ENCODE measurements at regions not wholly inside any gene's neighbourhood (a gene's known extent, or its start where the extent isn't known, plus 50 kb on each side); places are given as distances from the start of the nearest gene placed in this dataset.

- WGBS, 4 donors, result 59 to 80% (median 71%) methylated on average over 7 of the region's 7 CpGs
- peaks cover 0 to 8% (median 0%) of the 10 kb centered on the region in 12 donors for H3K4me1 ChIP-seq
- H3K9me3 ChIP-seq, result peaks cover 0 to 14% (median 0%) of the 10 kb centered on the region in 12 donors
- ATAC-seq (no peak), DNase-seq (peak in 1 of 5 donors; percentile 21)
- intact Hi-C loops (cut with DNase I), result no loop called here
- H3K36me3 ChIP-seq, result no peaks in the 10 kb centered on the region
- H3K27me3 ChIP-seq, result no peaks in the 10 kb centered on the region
- no peak for TF ChIP-seq POLR2A (IDR thresholded peaks at IDR 0.05)
- TF ChIP-seq, protein P1, sequence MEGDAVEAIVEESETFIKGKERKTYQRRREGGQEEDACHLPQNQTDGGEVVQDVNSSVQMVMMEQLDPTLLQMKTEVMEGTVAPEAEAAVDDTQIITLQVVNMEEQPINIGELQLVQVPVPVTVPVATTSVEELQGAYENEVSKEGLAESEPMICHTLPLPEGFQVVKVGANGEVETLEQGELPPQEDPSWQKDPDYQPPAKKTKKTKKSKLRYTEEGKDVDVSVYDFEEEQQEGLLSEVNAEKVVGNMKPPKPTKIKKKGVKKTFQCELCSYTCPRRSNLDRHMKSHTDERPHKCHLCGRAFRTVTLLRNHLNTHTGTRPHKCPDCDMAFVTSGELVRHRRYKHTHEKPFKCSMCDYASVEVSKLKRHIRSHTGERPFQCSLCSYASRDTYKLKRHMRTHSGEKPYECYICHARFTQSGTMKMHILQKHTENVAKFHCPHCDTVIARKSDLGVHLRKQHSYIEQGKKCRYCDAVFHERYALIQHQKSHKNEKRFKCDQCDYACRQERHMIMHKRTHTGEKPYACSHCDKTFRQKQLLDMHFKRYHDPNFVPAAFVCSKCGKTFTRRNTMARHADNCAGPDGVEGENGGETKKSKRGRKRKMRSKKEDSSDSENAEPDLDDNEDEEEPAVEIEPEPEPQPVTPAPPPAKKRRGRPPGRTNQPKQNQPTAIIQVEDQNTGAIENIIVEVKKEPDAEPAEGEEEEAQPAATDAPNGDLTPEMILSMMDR (IDR thresholded peaks at IDR 0.05), result no peak
- H3K4me3 ChIP-seq, result no peak overlapping the region
- no peak overlapping the region for H3K27ac ChIP-seq
Measured at GRCh38 chr13:107043021-107043956, 475.4 kb upstream of the ARGLU1 start.

- Histone ChIP-seq H3K9me3 (peaks cover 0 to 4% (median 0%) of the 10 kb centered on the region in 12 donors), H3K36me3 (no peaks in the 10 kb centered on the region), H3K27ac (no peak overlapping the region), H3K27me3 (no peaks in the 10 kb centered on the region), H3K4me3 (no peak overlapping the region), H3K4me1 (no peaks in the 10 kb centered on the region)
- DNase-seq (no peak), ATAC-seq (no peak)
- intact Hi-C loops (cut with DNase I), result no loop called here
- TF ChIP-seq, protein P1 (IDR thresholded peaks at IDR 0.05), result no peak
- TF ChIP-seq POLR2A (IDR thresholded peaks at IDR 0.05), result no peak
- 59 to 65% (median 63%) methylated on average over 2 of the region's 2 CpGs for WGBS, 4 donors
Measured at GRCh38 chr13:107035778-107036177, 467.8 kb upstream of the ARGLU1 start.

- WGBS, 4 donors, result 84 to 88% (median 87%) methylated on average over 6 of the region's 6 CpGs
- H3K27me3 ChIP-seq, result no peaks in the 10 kb centered on the region
- ATAC-seq, result no peak
- H3K4me1 ChIP-seq, result no peaks in the 10 kb centered on the region
- H3K4me3 ChIP-seq, result no peak overlapping the region
- H3K27ac ChIP-seq, result no peak overlapping the region
- intact Hi-C loops (cut with DNase I), result no loop called here
- no peaks in the 10 kb centered on the region for H3K36me3 ChIP-seq
- H3K9me3 ChIP-seq, result peaks cover 0 to under 1% (median 0%) of the 10 kb centered on the region in 12 donors
- TF ChIP-seq, protein P1 (IDR thresholded peaks at IDR 0.05), result no peak
- DNase-seq, result no peak
Measured at GRCh38 chr13:107035186-107035585, 467.2 kb upstream of the ARGLU1 start.

- Histone ChIP-seq H3K27ac (no peak overlapping the region), H3K4me1 (no peaks in the 10 kb centered on the region), H3K9me3 (no peaks in the 10 kb centered on the region), H3K36me3 (no peaks in the 10 kb centered on the region), H3K4me3 (no peak overlapping the region), H3K27me3 (no peaks in the 10 kb centered on the region)
- intact Hi-C loops (cut with DNase I), result no loop called here
- DNase-seq (no peak), ATAC-seq (no peak)
- WGBS, 4 donors, result 92 to 95% (median 93%) methylated on average over 17 of the region's 17 CpGs
- TF ChIP-seq, protein P1 (IDR thresholded peaks at IDR 0.05), result no peak
Measured at GRCh38 chr13:107034236-107034872, 466.4 kb upstream of the ARGLU1 start.
